ENCODE measurements at regions not wholly inside any gene's neighbourhood (a gene's known extent, or its start where the extent isn't known, plus 50 kb on each side); places are given as distances from the start of the nearest gene placed in this dataset.

- Histone ChIP-seq H3K27me3 (no peaks in the 10 kb centered on the region), H3K27ac (no peak overlapping the region), H3K4me3 (no peak overlapping the region), H3K36me3 (no peaks in the 10 kb centered on the region), H3K9me3 (no peaks in the 10 kb centered on the region), H3K4me1 (no peaks in the 10 kb centered on the region)
- no peak for ATAC-seq (ENCODE audit: low FRiP score in 2 of 2)
- TF ChIP-seq CTCF (IDR thresholded peaks at IDR 0.05) (no peak), EP300 (IDR thresholded peaks at IDR 0.05) (no peak), POLR2AphosphoS5 (IDR thresholded peaks at IDR 0.05) (no peak), POLR2A (IDR thresholded peaks at IDR 0.05) (no peak)
- DNase-seq: no peak
- 94 to 97% methylated on average over 4 of the region's 4 CpGs for WGBS, 2 donors
Observed at GRCh38 chr9:115364991-115365390, 247.0 kb upstream of the TNC start.

DNA sequence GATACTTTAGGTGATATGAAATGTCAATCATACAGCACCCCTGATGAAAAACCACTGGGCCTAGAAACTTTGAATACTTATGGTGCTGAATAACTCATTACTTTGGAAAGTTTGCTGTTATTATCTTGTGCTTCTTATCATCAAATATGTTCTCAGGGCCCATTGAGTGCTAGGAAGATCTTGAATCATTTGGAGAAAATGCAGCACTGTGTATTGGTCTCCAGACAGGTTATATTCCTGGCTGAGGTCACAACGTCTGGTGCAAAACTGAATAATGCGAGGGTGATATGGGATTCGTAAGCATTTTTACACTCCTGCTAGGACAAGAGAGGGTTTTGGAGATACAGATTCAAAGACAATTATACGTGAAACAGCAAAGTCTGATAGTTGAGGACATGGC, 249.4 kb upstream of the TNC start:
- no peak for ATAC-seq (ENCODE audit: low FRiP score in 2 of 2)
- H3K9me3 ChIP-seq: no peaks in the 10 kb centered on the region
- H3K4me3 ChIP-seq: no peak overlapping the region
- no peaks in the 10 kb centered on the region for H3K4me1 ChIP-seq
- no peak for DNase-seq
- TF ChIP-seq EP300 (IDR thresholded peaks at IDR 0.05): no peak
- no peak for TF ChIP-seq CTCF (IDR thresholded peaks at IDR 0.05)
- TF ChIP-seq POLR2AphosphoS5 (IDR thresholded peaks at IDR 0.05): no peak
- no peak for TF ChIP-seq POLR2A (IDR thresholded peaks at IDR 0.05)
- WGBS, 2 donors: 93 to 95% methylated on average over 4 of the region's 4 CpGs
- no peaks in the 10 kb centered on the region for H3K27me3 ChIP-seq
- no peak overlapping the region for H3K27ac ChIP-seq
- H3K36me3 ChIP-seq: no peaks in the 10 kb centered on the region

DNA sequence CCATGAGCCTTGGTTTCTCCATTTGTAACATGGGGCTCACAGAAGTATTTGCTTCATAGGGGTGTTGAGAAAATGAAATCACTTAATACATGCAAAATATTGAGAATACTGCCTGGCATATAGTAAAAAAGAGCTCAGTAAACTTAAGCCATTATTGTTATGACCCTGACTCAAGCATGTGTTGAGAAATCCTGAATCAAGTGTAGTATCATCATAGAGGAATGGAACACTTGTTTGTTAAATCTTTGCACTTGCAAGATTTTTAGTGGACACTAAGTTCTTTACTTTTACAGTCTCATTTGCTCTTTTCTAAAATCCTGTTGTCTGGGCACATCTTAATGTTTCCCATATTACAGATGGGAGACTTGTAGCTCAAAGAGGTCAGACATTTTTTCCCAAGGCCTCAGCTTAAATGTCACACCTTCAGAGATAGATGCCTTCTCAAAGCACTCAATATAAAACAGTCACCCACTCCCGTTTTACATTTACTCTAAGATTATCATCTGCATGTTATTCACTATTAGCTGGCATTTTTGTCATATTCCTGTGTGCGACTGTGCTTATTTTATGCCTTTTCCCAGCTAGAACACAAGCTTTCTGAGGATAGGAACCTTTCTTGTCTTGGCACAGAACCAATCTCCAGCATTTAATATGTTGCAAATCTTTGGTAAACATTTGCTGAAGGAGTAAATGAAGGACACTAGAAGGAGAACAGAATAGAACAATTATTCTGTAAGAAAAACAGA, 250.0 kb upstream of the TNC start:
- Histone ChIP-seq H3K27ac (no peak overlapping the region), H3K4me3 (no peak overlapping the region), H3K4me1 (no peaks in the 10 kb centered on the region), H3K27me3 (no peaks in the 10 kb centered on the region), H3K36me3 (no peaks in the 10 kb centered on the region), H3K9me3 (no peaks in the 10 kb centered on the region)
- ATAC-seq (ENCODE audit: low FRiP score in 2 of 2) (no peak), DNase-seq (no peak)
- TF ChIP-seq CTCF (IDR thresholded peaks at IDR 0.05) (no peak), EP300 (IDR thresholded peaks at IDR 0.05) (no peak), POLR2A (IDR thresholded peaks at IDR 0.05) (no peak), POLR2AphosphoS5 (IDR thresholded peaks at IDR 0.05) (no peak)
- 85 to 88% methylated on average over 2 of the region's 2 CpGs for WGBS, 2 donors

DNA sequence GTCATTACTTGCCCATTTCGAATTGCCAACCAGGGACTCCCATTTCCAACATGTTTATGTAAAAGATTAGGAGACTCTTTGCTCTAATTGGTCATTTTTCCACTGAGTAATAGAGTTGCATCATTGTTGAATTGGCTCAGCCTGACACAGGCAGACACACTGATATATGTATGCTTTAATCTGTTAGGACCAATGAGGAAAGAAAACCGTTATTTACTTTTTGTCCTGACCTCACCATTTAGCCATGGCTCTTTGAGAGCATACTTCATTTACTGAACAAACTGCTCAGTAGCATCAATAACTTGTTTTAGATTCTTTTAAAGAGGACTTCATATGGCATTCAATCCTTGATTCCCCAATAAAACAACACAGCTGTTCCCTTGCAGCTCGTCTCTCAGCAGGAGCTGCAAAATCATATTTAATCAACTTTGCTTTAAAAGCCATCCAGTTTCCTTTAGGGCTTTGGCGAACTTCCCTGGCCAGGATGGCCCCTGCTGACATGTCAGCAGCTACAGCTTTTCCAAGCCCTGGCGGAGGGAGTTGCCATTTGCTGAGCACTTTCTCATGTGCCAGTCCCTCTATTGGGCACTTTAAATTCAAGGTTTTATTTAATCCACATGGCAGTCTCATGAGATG, 251.5 kb upstream of the TNC start:
- H3K4me1 ChIP-seq: no peaks in the 10 kb centered on the region
- DNase-seq: no peak
- no peak overlapping the region for H3K4me3 ChIP-seq
- TF ChIP-seq POLR2AphosphoS5 (IDR thresholded peaks at IDR 0.05): no peak
- no peak for TF ChIP-seq EP300 (IDR thresholded peaks at IDR 0.05)
- no peak for TF ChIP-seq CTCF (IDR thresholded peaks at IDR 0.05)
- no peak for TF ChIP-seq POLR2A (IDR thresholded peaks at IDR 0.05)
- no peak for ATAC-seq (ENCODE audit: low FRiP score in 2 of 2)
- H3K36me3 ChIP-seq: no peaks in the 10 kb centered on the region
- 57 to 65% methylated on average over 5 of the region's 5 CpGs for WGBS, 2 donors
- no peak overlapping the region for H3K27ac ChIP-seq
- no peaks in the 10 kb centered on the region for H3K9me3 ChIP-seq
- no peaks in the 10 kb centered on the region for H3K27me3 ChIP-seq

Measured in upper lobe of left lung (tissue), 6 donors.